Motor neuron (in vitro differentiated cells): ENCODE measurements at regions not wholly inside any gene's neighbourhood (a gene's known extent, or its start where the extent isn't known, plus 50 kb on each side); places are given as distances from the start of the nearest gene placed in this dataset.

Experiments
- ATAC-seq, 8 experiments: fragments of 200-7000 bp; cut with Tn5 transposase; replicated peaks in 6 of 8; 2 replicates each; pipeline ENCODE4 v1.8.0; 2021; ENCODE audit warnings: mild to moderate bottlenecking in 8 of 8, moderate library complexity in 8 of 8
- H3K27ac ChIP-seq, 2 donors: fragments of 250-450 bp; sonication (Bioruptor Pico); 2 replicates each; pipeline ENCODE4 v1.9.0; 2021; ENCODE audit warnings: antibody characterized with exemption in 2 of 2, mild to moderate bottlenecking in 2 of 2, moderate library complexity in 1 of 2
- H3K4me1 ChIP-seq, 2 donors: fragments of 250-450 bp; sonication (Bioruptor Pico); replicated peaks in 1 of 2; 2 replicates each; pipeline ENCODE4 v1.6.1; 2021; ENCODE audit warnings: antibody characterized with exemption in 2 of 2, mild to moderate bottlenecking in 2 of 2, moderate library complexity in 1 of 2
- H3K4me3 ChIP-seq, 5 donors: fragments of 250-450 bp; sonication (Bioruptor Pico); 2 replicates each; pipeline ENCODE4 v1.9.0; 2021; ENCODE audit warnings: antibody characterized with exemption in 5 of 5, mild to moderate bottlenecking in 5 of 5, moderate library complexity in 4 of 5
- WGBS, 10 experiments: fragments of 450-650 bp; shearing (Covaris generic); methylation state at CpG; one replicate each; pipeline ENCODE4 v1.0.0; 2022; 5-methylcytosine and 5-hydroxymethylcytosine counted together
- in situ Hi-C, 9 experiments: fragments of 400-800 bp; cut with MboI; loops; one replicate each; pipeline ENCODE4 v1.15.0; 2021; ENCODE audit warnings: low sequenced_read_pairs in 9 of 9, low pct_unique_long_range_greater_than_20kb in 2 of 9; ENCODE audit not compliant: unreplicated experiment in 9 of 9

DNA sequence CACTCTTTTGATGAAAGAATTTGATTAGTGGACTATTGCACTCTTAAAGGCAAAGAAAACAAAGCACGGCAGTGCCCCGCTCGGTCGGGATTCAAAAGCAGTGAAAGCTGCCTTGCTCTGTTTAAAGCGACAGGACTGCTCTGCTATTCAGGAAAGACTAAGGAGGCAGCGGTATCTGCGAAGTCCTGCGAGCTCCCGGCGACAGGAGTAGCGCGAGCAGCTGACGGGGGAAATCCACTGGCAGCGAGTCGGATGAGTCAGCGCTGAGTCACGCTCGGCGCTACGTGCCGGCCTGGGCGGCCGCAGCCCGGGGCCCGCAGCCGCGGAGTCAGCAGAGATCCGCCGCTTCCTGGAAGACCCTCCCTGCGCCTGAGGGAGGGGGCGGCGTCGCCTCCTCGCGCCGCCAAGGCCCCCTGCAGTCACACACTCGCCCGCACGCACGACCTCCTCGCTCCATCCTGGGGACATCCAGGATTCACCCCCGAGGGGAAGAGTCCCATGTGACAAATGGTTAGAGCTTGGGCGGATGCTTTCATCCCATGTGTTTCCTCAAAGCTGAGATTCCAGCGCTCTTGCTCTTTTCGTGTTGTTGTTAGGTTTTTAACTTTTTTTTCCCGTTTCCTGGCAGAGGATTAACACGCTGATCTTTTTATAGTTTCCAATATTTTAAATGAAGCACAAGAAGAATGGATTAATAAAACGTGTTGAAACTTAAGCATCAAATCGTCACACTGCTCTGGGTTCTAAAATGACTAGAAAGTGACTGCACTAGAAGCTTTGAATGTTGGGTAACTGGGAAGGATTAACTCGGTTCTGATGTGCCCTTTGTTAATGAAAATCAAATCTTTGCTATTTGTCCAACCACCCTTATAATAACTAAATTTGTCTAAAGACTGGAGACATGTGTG lies 102.5 kb downstream of the ARRDC3 start:
- Histone ChIP-seq H3K27ac (peak overlapping the region; percentile 51 to 58), H3K4me1 (peaks cover 5% of the 10 kb centered on the region in 2 donors), H3K4me3 (peak overlapping the region; percentile 32 to 40 (median 34))
- in situ Hi-C loops = no loop called here
- WGBS, 10 experiments = 0 to 4% (median 1%) methylated on average over 1 to 34 of the region's 50 CpGs
- peak; percentile 87 to 98 (median 95) for ATAC-seq

DNA sequence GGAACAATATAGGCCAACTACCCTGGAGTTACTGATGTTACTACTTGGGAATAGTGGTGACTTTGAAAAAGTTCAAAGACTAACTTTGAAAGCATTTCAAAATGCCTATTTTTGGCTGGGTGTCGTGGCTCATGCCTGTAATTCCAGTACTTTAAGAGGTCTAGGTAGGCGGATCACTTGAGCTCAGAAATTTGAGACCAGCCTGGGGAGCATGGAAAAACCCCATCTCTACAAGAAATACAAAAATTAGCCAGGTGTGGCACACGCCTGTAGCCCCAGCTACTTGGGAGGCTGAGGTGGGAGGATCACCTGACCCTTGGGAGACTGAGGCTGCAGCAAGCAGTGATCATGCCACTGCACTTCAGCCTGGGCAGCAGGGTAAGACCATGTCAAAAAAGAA lies 105.3 kb downstream of the ARRDC3 start:
- no peak for ATAC-seq
- whole genome bisulfite sequencing, 10 experiments = 50 to 100% (median 88%) methylated on average over 1 to 3 of the region's 3 CpGs; no CpG with 5 or more reads in 1 of the 10 experiments
- Histone ChIP-seq H3K4me1 (peaks cover 5% of the 10 kb centered on the region in 2 donors), H3K4me3 (no peak overlapping the region), H3K27ac (no peak overlapping the region)
- in situ Hi-C loops = no loop called here

DNA sequence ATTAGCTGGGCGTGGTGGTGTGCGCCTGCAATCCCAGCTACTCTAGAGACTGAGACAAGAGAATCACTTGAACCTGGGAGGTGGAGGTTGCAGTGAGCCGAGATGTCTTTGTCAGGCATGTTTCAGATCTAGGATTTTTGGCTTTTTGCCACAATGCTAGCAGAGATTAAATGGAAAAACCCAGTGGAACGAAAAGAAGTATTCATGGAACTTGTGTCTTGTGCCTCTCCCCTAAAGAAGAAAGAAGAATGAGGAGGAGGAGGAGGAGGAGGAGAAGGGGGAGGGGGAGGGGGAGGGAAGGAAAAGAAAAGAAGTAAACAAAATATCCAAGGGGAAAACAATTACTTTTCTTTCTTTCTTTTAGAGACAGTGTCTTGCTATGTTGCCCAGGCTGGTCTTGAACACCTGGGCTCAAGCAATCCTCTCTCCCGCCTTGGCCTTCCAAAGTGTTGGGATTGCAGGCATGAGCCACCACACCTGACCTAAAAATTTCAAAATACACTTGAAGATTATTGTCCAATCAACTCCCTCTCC lies 106.0 kb downstream of the ARRDC3 start:
- 0 to 100% (median 61%) methylated on average over 1 to 4 of the region's 5 CpGs; no CpG with 5 or more reads in 2 of the 10 experiments for WGBS, 10 experiments
- Histone ChIP-seq H3K27ac (no peak overlapping the region), H3K4me1 (peaks cover 5% of the 10 kb centered on the region in 2 donors), H3K4me3 (no peak overlapping the region)
- in situ Hi-C loops = no loop called here
- ATAC-seq = no peak

DNA sequence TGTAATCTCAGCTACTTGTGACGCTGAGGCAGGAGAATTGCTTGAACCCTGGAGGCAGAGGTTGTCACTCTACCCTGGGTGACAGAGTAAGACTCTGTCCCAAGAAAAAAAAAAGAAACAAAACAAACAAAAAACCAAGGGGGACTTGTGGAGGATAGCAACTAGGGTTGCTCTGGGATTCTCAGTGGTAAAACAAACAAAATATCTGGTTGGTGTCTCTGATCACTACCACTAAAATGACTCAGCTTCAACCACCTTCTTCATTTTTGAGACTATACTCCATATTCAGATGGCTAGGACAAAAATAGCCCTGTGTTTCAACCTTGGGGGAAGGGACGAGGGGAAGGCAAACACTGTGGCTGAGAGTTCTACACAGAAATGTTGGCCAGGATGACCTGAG lies 110.3 kb downstream of the ARRDC3 start:
- in situ Hi-C loops = no loop called here
- ATAC-seq = no peak
- H3K4me1 ChIP-seq = no peaks in the 10 kb centered on the region

DNA sequence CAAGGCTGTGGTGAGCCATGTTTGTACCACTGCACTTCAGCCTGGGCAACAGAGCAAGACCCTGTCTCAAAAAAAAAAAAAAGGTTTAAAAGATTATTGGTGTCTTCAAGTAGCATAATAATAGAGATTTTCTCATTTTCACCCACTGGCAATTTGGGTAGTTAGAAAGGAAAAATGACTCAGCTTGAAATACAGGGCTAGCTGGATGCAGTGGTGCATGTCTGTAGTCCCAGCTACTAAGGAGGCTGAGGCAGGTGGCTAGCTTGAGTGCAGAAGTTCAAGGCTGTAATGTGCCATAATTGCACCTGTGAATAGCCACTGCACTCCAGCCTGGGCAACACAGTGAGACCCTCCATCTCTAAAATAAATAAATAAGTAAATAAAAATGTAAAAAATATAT lies 111.1 kb downstream of the ARRDC3 start:
- in situ Hi-C loops = no loop called here
- no peak for ATAC-seq
- Histone ChIP-seq H3K27ac (no peak overlapping the region), H3K4me3 (no peak overlapping the region), H3K4me1 (no peaks in the 10 kb centered on the region)

More for the DNA sequence above, 110.3 kb downstream of the ARRDC3 start:
- Histone ChIP-seq H3K27ac (no peak overlapping the region), H3K4me3 (no peak overlapping the region)
- WGBS, 10 experiments = 54 to 100% (median 88%) methylated on average over 1 to 2 of the region's 2 CpGs; no CpG with 5 or more reads in 3 of the 10 experiments

DNA sequence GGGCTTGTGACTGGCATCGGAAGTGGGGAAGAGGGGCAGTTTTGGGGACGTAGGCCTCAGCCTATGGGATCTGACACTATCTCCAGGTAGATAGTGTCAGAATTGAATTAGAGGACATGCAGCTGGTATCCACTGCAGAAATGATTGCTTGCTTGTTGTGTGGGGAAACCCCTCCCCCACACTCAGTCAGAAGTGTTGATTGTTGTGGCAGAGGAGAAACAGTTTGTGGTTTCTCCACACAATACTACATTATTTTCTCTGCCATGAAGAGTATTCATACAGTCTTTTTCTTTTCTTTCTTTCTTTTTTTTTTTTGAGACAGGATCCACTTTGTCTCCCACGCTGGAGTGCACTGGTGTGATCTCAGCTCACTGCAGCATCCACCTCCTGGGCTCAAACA lies 113.9 kb downstream of the ARRDC3 start:
- ATAC-seq = no peak
- 20 to 100% (median 86%) methylated on average over 1 to 3 of the region's 3 CpGs; no CpG with 5 or more reads in 1 of the 10 experiments for WGBS, 10 experiments
- no peak overlapping the region for H3K4me3 ChIP-seq
- no peak overlapping the region for H3K27ac ChIP-seq
- in situ Hi-C loops = no loop called here
- H3K4me1 ChIP-seq = peaks cover 0 to 3% of the 10 kb centered on the region in 2 donors

DNA sequence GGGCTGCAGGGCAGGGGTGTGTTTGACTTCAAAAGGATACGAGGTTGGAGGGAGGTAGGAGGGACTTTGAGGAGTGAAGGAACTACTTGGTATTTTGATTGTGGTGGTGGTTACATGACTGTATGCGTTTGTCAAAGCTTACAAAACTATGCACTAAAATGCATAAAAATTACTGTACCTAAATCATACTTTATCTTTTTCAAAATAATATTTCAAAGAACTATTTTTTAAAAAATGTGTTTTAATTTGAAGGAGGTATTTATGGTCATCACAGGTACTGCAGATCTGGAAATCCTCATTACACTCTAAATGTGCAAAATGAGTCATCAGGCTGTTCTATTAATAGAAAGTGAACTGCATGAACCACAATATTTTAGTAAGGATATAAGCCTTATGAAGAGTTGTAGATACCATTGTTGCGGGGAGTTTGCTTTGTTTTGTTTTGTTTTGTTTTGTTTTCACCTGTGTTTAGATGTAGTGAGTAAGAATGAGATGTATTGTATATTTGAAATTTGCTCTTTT lies 116.9 kb downstream of the ARRDC3 start:
- peak; percentile 59 to 89 (median 76) for ATAC-seq
- H3K27ac ChIP-seq = no peak overlapping the region
- H3K4me1 ChIP-seq = peaks cover 0 to 3% of the 10 kb centered on the region in 2 donors
- WGBS, 10 experiments = 0 to 100% (median 67%) methylated on average over 1 to 3 of the region's 3 CpGs; no CpG with 5 or more reads in 1 of the 10 experiments
- in situ Hi-C loops = no loop called here
- no peak overlapping the region for H3K4me3 ChIP-seq

DNA sequence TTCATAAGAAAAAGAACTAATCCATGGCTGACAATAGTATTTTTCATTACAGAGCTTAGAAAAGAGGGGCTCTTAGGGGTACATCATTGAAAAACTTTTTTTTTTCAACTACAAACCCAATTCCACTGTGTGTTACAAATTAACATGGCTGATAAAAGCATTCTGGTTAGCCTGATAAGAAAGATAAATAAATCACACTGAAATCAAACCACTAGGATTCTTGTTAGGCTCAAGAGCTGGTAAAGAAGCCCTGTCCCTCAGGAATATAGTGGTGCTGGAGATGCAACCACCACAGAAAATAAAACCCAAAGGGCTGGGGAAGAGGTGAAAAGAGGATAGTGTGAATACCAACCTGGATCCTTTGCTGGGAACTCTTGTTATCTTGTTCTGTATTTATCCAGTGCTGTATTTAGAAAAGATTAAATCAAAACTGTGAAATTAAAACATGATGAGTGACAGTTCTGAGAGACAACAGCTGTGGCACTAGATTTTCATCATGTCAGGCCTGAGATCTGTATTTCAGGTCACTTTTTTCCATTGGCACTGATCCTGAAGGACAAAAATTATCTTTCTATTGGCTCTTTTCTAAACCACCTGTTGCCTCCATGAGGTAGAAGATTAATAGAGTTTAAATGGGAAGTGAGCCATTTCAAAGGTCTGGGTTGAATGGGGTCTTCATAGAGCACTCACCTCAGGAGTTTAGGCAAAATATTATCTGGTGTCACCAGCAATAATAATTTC lies 118.6 kb downstream of the ARRDC3 start:
- in situ Hi-C loops = no loop called here
- Histone ChIP-seq H3K4me3 (no peak overlapping the region), H3K27ac (no peak overlapping the region), H3K4me1 (peaks cover 0 to 3% of the 10 kb centered on the region in 2 donors)
- ATAC-seq = no peak

DNA sequence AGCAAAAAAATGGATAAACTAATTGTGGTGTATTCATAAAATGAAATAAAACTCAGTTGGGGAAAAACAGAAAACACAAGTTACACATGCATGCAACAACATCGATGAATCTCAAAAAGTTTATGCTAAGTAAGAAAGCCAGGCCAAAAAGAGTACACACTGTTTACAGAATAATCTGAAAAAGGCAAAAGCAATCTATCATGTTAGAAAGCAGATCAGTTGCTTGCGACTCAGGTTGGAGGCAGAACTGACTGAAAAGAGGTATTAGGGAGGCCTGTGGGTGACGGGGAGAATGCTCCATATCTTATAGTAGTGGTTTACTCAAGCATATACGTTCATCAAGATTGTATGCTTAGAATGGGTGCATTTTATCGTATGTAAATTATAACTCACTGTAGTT lies 119.2 kb downstream of the ARRDC3 start:
- Histone ChIP-seq H3K4me1 (peaks cover 0 to 3% of the 10 kb centered on the region in 2 donors), H3K4me3 (no peak overlapping the region), H3K27ac (no peak overlapping the region)
- no peak for ATAC-seq
- WGBS, 10 experiments = 68 to 94% (median 86%) methylated on average over 1 to 5 of the region's 5 CpGs; no CpG with 5 or more reads in 1 of the 10 experiments
- in situ Hi-C loops = no loop called here

DNA sequence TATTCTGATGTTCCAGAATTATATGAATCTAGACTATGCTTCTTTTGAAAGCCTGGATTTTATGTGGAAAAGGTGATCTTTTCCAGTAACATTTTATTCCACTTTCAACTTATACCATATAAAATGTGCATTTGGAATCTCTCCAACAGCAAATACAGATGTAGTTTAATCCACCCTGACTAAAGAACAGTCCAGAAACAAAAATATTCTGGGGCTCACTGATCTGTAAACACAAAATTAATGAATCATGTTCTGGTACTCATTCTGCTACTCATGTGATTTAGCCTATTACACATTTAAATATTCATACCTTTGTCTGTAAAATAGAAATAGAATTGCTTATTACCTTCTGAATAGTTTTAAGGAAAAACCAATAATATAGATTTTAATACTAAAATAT lies 125.8 kb downstream of the ARRDC3 start:
- H3K4me1 ChIP-seq = no peaks in the 10 kb centered on the region
- in situ Hi-C loops = no loop called here
- H3K27ac ChIP-seq = no peak overlapping the region
- H3K4me3 ChIP-seq = no peak overlapping the region
- ATAC-seq = no peak

DNA sequence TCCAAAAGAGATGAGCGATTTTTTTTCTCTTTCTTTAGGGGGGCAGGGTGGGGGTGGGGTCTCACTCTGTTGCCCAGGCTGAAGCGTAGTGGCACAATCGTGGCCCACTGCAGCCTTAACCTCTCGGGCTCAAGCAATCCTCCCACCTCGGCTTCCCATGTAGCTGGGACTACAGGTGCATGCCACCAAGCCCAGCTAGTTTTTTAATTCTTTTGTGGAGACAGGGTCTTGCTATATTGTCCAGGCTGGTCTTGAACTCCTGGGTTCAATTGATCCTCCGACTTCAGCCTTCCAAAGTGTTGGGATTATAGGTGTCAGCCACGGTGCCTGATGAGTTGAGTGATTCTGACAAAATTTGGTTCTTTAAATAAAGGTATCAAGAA lies 127.0 kb downstream of the ARRDC3 start:
- no peak for ATAC-seq
- in situ Hi-C loops = no loop called here
- Histone ChIP-seq H3K27ac (no peak overlapping the region), H3K4me3 (no peak overlapping the region), H3K4me1 (no peaks in the 10 kb centered on the region)
- WGBS, 10 experiments = 80 to 100% (median 90%) methylated on average over 1 to 7 of the region's 7 CpGs; no CpG with 5 or more reads in 4 of the 10 experiments

DNA sequence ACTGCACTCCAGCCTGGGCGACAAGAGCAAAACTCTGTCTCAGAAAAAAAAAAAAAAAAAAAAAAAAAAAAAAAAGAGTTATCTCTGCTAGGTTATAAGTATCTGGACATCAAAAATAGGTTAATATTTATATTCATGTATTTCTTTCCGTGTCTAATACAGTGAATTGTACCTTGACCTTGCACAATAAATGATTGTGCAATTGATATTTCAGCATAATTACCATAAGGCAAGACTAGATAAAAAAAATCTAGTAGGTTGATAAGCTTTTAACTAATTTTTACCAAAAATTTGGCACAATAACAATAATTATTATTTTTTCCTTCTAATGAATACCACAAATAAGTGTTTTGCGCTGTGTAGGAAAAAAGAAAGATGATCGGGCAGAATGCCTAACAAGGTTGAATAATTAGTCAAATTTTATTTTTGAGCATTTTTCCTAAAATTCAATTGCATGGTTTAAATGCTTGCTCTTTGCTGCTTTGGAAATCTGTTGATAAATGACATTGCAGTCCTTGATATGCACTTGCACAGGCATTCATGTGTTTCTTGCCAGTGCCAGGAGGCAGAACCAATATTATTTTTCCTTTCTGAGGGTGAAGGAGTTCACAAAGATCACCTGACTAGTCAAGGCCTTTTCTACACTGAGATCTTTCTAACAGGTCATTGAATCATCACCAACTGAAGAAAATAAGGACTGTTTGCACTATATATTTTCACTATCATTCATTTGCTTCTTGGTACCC lies 127.5 kb downstream of the ARRDC3 start:
- no peak for ATAC-seq
- H3K4me1 ChIP-seq = no peaks in the 10 kb centered on the region
- no peak overlapping the region for H3K27ac ChIP-seq
- in situ Hi-C loops = no loop called here
- H3K4me3 ChIP-seq = no peak overlapping the region
- WGBS, 10 experiments = 40 to 100% (median 91%) methylated on average over 1 to 4 of the region's 4 CpGs

DNA sequence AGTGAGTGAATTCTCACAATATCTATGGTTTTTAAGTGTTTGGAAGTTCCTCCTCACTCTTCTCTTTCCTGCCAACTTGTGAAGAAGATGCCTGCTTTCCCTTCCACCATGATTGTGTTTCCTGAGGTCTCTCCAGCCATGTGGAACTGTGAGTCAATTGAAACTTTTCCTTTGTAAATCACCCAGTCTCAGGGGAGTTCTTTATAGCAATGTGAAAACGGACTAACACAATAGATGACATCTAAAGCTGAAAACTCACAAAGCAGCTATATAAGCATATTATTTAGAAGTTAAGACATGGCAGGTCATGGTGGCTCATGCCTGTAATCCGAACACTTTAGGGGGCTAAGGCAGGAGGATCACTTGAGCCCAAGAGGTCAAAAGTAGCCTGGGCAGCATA lies 130.2 kb downstream of the ARRDC3 start:
- 40 to 100% (median 66%) methylated on average over 1 to 2 of the region's 2 CpGs; no CpG with 5 or more reads in 2 of the 10 experiments for WGBS, 10 experiments
- Histone ChIP-seq H3K27ac (no peak overlapping the region), H3K4me3 (no peak overlapping the region), H3K4me1 (no peaks in the 10 kb centered on the region)
- ATAC-seq = no peak
- in situ Hi-C loops = no loop called here
